SKM-1 treated with dmso at 0.1 percent for 144 hours (cell line): ENCODE measurements at regions not wholly inside any gene's neighbourhood (a gene's known extent, or its start where the extent isn't known, plus 50 kb on each side); places are given as distances from the start of the nearest gene placed in this dataset.
A peak's percentile ranks its signal among the peaks of the same experiment; 100 is the strongest.

ENCODE experiments used
- DNase-seq: peaks from one replicate; lab custom pipeline; 2025; ENCODE audit not compliant: unreplicated experiment; lab: John Stamatoyannopoulos, UW

- no peak for DNase-seq
These were observed 268.1 kb downstream of the DKK2 start for GRCh38 chr4:106767991-106768390.

DNA sequence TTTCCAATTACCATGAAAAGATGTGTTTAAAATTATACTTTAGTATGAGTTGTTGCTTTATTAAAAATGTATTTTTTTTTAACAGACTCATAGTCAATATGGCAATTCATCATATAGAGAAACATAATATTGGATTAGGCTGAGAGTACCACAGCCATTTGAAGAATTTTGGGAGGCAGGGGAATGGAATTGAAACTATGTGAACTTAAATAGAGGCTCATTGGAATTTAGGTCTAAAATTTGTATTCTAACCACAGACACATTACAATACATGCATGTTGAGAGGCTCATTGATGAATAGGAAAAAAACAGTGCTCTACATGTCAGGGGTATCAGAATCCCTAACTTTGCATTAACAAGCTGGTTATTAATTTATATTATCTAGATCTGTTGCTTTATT lies 269.6 kb downstream of the DKK2 start:
- no peak for DNase-seq

GRCh38 chr4:106764774-106765173 lies 271.3 kb downstream of the DKK2 start:
- no peak for DNase-seq

DNA sequence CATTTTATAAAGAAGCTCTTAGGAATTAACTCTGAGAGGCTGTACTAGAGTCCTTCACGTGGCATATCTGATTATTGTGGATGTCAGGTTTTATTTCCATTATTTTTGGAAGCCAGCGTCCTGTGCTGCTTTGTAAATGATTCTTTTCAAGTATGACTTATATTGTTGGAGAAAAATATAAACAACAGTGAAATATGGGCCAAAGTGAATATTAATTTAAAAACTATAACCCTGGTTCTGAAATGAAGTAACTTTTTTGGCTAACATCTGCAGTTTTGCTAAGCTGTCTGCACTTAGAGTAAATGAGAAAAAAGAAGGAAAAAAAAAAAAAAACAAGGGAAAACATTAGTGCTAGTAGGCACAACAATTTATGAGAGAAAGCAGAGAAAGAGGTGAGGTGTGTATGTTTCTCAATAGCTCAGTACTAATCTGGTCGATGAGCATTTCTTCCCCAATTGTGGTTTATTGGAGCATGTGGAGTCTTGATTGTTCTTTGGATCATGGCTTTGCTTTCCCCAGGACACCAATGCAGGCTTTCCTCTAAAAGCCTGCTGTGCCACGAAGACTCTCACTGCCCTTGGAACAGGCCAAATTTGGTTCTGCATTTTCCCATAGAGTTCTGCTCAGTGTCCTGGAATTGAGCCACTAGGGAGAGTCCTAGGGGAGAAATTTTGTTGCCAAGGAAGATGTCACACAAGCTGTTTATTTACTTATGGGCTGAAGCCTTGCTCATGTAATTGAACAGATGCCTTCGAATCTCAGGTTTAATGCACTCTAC lies 273.3 kb downstream of the DKK2 start:
- DNase-seq: no peak

DNA sequence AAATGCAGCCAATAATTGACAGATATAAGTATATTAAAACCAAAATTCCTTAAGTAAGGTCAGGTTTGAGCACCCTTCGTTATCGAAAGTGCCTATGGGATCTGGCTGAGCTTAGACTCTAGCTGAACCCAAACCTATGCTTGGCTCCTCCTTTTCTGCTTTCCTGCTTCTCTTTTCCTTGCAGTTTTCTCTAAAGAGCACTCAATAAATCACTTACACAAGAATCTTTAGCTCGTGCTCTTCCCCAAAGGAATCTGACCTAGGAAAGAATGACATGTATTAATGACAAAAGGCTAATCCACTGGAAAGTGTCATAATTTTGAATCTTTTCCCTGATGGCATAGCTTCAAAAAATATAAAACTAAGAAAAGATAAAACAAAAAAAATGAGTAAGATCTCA lies 282.7 kb downstream of the DKK2 start:
- DNase-seq: no peak

GRCh38 chr4:106746451-106746850 lies 289.7 kb downstream of the DKK2 start:
- DNase-seq: peak; percentile 18

GRCh38 chr4:106738121-106738520 lies 298.0 kb downstream of the DKK2 start:
- DNase-seq: no peak

DNA sequence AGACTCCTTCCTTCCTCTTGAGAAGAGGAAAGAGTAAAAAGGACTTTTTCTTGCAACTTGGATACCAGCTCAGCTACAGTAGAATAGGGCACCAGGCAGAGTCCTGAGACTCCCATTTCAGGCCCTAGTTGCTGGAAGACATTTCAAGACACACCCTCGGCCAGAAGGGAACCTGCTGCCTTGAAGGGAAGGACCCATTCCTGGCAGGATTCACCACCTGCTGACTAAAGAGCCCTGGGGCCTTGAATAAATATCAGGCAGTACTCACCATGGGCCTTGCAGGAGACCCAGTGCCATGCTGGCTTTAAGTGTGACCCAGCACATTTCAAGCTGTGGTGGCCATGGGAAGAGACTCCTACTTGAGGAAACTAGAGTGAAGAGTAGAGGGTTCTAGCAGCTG lies 317.6 kb downstream of the DKK2 start:
- DNase-seq: no peak

DNA sequence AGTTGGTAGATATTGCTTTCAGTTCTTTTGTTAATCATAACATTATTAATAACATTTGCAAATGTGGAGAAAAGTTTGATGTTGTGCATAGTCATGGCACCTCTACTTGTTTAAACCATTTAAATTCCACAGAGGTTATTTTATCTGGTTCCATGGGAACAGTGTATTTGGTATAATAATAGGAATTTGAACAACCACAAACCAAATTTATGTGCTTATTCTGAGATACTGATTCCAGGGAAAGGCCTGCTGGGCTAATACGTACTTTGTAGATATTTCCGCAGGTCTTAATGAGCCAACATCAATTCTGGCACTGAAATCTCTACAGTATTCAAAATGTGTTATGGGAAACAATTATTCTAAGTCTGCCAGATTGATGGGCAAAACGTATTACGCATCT lies 319.0 kb downstream of the DKK2 start:
- DNase-seq: no peak

GRCh38 chr4:106715825-106716224 lies 320.3 kb downstream of the DKK2 start:
- DNase-seq: no peak

DNA sequence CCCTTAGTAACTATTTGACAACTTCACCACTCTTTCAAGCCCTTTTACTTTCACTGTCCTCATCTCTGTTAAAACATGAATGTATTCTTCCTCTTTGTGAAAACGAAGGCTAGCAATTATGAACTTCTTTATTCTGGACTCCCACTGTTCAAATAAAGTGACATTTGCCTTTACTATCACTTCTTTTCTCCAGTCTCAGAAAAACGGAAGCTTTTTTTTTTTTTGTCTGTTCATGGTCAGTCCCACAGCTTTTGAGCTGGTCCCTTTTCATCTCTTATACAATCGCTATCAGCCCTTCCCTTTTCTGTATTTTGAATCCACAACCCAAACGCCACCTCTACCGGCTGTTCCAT lies 327.7 kb downstream of the DKK2 start:
- DNase-seq: peak; percentile 35

DNA sequence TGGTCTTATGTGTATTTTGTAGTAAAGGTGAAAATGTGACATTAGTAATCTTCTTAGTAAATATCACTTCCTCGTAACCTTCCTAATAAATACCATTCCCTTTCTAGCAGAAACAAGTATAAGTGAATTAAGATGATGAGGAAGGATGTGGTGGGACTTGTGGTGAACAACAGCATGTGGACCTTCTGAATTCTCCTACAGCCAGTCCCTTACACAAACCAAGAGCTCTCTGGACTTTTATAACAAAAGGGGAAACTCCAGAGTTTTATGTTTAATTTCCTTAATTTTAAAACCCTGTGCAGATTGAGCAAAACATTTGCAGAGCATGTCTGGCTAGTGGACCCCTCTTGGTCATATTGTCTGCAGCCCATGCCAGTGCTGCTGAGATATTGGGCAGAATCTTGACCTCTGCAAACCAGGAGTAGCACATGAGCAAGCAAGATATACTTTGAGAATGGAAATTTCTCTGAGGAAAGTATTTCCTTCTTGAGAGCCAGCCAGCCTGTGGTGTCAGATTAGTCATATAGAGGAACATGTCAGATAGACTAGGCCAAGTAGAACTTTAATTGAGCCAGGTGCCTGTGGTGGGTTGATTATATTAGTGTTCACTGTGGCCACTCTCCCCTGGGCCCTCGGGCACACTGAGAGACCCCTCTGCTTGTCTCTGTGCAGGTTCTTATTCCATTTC lies 328.2 kb downstream of the DKK2 start:
- DNase-seq: peak; percentile 65

GRCh38 chr4:106704253-106704870 lies 331.8 kb downstream of the DKK2 start:
- no peak for DNase-seq

DNA sequence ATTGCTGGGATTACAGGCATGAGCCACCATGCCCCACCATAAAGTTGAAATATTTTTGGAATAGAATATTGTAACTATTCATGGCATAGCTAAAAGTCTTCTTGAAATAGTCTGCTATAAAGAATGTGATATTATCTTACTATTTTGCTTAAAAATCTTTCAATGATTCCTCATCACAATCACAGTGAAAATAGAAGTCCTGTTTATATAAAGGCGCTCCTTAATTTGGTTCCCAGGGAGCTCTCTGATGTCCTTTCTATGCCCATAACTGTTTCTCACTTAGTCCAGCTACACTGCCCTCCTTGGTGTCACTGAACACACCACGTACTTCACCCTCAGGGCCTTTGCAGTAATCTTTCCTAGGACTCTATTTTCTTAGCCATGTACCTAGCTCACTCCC lies 331.7 kb upstream of the GIMD1 start:
- no peak for DNase-seq

GRCh38 chr4:106698621-106699195 lies 330.1 kb upstream of the GIMD1 start:
- DNase-seq: no peak

DNA sequence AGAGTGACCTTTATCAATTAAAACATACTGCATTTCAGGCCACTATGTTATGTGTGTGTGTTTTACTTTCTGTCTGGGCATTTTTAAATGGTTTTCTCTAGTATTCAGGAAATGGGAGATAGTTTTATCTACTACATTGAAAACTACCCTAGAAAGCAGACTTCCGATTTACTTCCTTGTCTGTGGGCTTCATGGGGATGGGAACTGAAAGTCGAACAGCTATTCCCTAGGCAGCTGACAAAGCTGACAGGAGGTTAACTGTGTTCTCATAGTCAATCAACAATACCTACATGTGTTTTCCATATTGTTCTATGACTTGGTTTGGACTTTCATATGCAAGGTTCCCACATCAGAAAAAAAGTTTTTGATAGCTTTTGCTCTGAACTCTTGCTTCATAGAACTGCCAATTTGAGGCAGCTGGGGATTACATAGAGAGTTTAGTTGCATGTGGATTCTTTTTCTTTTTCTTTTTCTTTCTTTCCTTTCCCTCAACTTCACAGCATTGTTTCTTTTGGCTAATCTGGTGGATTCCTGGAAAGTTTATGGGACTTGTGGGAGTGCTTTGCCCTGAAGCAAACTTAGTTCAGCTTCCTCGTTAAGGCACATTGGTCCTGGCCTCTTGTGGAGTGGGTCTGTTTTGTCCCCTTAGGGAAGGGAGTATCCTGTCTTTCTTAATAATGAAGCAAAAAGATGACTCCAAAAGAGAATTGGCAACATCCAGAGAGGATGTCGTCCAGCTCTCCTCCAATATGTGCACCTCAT lies 327.1 kb upstream of the GIMD1 start:
- DNase-seq: no peak

- DNase-seq: peak; percentile 43
These were observed 325.7 kb upstream of the GIMD1 start for GRCh38 chr4:106694232-106694631.

DNA sequence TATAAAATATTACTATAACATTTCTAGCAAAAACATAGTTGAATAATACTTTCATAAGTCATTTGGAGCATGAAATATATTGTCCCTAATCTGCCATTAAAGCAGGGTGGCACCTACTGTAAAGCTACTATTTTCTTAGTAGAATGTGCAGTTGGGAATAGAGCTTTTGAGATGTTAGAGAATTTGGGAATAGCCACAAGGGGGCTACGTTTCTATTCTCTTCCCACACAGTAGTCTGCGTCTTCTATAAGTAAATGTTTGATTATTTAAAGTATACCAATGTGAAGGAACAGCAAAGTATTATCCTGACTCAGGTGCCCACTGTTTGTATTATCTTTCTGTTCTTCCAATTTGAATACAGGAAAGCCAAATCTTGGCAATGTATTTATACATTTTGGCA lies 323.2 kb upstream of the GIMD1 start:
- no peak for DNase-seq

DNA sequence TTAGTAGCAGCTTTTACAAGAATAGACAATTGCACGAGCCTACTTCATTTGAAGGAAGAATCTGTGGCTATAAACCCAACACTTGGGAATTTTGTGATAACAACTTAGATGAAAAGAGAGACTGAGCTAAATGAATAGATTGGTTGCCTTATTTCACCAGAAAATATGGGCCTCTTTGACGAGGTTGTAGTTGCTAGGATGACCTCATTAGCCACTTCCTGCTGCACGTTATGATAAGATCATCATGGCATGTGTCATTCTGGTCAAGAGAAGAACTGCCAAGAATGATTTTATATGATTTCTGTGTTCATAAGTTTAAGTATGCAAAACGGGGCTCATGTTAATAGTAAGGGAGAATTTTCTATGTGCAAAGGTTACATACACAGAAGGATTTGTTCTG lies 321.9 kb upstream of the GIMD1 start:
- peak; percentile 72 for DNase-seq

DNA sequence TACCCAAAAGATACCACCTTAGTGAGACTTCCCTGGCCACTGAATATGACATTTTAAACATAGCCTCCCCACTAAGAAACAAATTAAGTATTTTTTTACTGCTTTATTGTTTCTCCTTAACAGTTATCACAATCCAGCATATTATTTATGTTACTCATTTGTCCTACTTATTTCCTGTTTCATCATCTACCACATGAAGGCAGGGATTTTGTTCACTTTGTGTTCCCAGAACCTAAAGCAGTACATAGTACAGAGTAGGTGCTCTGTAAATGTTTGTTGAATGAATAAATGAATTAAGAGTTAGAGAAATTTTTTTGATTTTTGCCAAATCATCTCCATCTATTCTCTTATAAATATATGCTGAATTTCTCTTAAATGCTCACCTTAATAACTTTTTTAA lies 318.4 kb upstream of the GIMD1 start:
- DNase-seq: no peak

GRCh38 chr4:106681381-106681921 lies 312.9 kb upstream of the GIMD1 start:
- DNase-seq: no peak
